Vagina (tissue), 2 donors: ENCODE measurements at regions not wholly inside any gene's neighbourhood (a gene's known extent, or its start where the extent isn't known, plus 50 kb on each side); places are given as distances from the start of the nearest gene placed in this dataset.
"Not testable (repeated sequence)": the region's sequence is repeated elsewhere in the genome, so short reads cannot be mapped to it uniquely, and the experiment has no call there.

ENCODE experiments used
- DNase-seq, 2 donors: peaks; one replicate each; pipeline ENCODE4 v3.0.0-alpha.2; 2017; ENCODE audit errors: extremely low spot score in 2 of 2
- H3K27ac ChIP-seq: fragments of 200-600 bp; sonication (generic); one replicate; pipeline ENCODE4 v1.5.1; 2019
- H3K27me3 ChIP-seq: fragments of 200-600 bp; sonication (generic); one replicate; pipeline ENCODE4 v1.5.1; 2019
- H3K36me3 ChIP-seq, 2 donors: fragments of 200-600 bp; sonication (generic); one replicate each; pipeline ENCODE4 v1.5.1; 2017 to 2019
- H3K4me1 ChIP-seq: fragments of 200-600 bp; sonication (generic); one replicate; pipeline ENCODE4 v1.5.1; 2019
- H3K4me3 ChIP-seq, 2 donors: fragments of 200-600 bp; sonication (generic); 1 replicate in 1 of 2; 2 replicates in 1 of 2; pipeline ENCODE4 v1.5.1; 2016 to 2019
- H3K9me3 ChIP-seq: fragments of 200-600 bp; sonication (generic); one replicate; pipeline ENCODE4 v1.5.1; 2019
- CTCF ChIP-seq, 3 experiments: fragments of 450-650 bp in 2 of 3; fragments of 200-600 bp in 1 of 3; sonication (generic) in 1 of 3; IDR thresholded peaks; one replicate each; pipeline ENCODE4 v1.5.1; 2017 to 2019; ENCODE audit warnings: antibody characterized with exemption in 3 of 3, mild to moderate bottlenecking in 2 of 3, moderate library complexity in 2 of 3
- POLR2A ChIP-seq, 2 donors: fragments of 450-650 bp; IDR thresholded peaks; one replicate each; pipeline ENCODE4 v1.6.1; 2017; ENCODE audit warnings: antibody characterized with exemption in 2 of 2, mild to moderate bottlenecking in 2 of 2, moderate library complexity in 2 of 2
- POLR2AphosphoS5 ChIP-seq, 2 donors: sonication (generic); formaldehyde crosslinking; IDR thresholded peaks; one replicate each; pipeline ENCODE4 v1.9.0; 2017; ENCODE audit warnings: antibody characterized with exemption in 2 of 2, mild to moderate bottlenecking in 2 of 2, low read depth in 1 of 2; ENCODE audit not compliant: insufficient read depth in 1 of 2
- intact Hi-C: fragments of 100-400 bp; cut with DNase I; formaldehyde crosslinking; loops from one replicate; pipeline ENCODE4 v1.15.1; 2023

GRCh38 chr5:7146886-7147285, 249.1 kb upstream of the ADCY2 start:
- Histone ChIP-seq H3K9me3 (no peaks in the 10 kb centered on the region), H3K36me3 (no peaks in the 10 kb centered on the region), H3K27ac (no peak overlapping the region), H3K27me3 (no peaks in the 10 kb centered on the region), H3K4me3 (no peak overlapping the region), H3K4me1 (no peaks in the 10 kb centered on the region)
- TF ChIP-seq POLR2AphosphoS5 (IDR thresholded peaks at IDR 0.05; ENCODE audit: insufficient read depth in 1 of 2, low read depth in 1 of 2) (no peak), POLR2A (IDR thresholded peaks at IDR 0.05) (no peak), CTCF (IDR thresholded peaks at IDR 0.05) (no peak)
- no peak for DNase-seq
- intact Hi-C loops: no loop called here

- Histone ChIP-seq H3K27me3 (no peaks in the 10 kb centered on the region), H3K4me1 (no peaks in the 10 kb centered on the region), H3K27ac (no peak overlapping the region), H3K36me3 (no peaks in the 10 kb centered on the region), H3K4me3 (no peak overlapping the region), H3K9me3 (no peaks in the 10 kb centered on the region)
- TF ChIP-seq POLR2AphosphoS5 (IDR thresholded peaks at IDR 0.05; ENCODE audit: insufficient read depth in 1 of 2, low read depth in 1 of 2): no peak
- no peak for TF ChIP-seq POLR2A (IDR thresholded peaks at IDR 0.05)
- TF ChIP-seq CTCF (IDR thresholded peaks at IDR 0.05): no peak
- intact Hi-C loops: no loop called here
- no peak for DNase-seq
These were observed 238.9 kb upstream of the ADCY2 start for GRCh38 chr5:7157083-7157482.

GRCh38 chr5:7169240-7169878, 226.6 kb upstream of the ADCY2 start:
- H3K27ac ChIP-seq: no peak overlapping the region
- no peak overlapping the region for H3K4me3 ChIP-seq
- no peaks in the 10 kb centered on the region for H3K36me3 ChIP-seq
- no peaks in the 10 kb centered on the region for H3K27me3 ChIP-seq
- TF ChIP-seq POLR2AphosphoS5 (IDR thresholded peaks at IDR 0.05; ENCODE audit: insufficient read depth in 1 of 2, low read depth in 1 of 2): no peak
- no peak for TF ChIP-seq POLR2A (IDR thresholded peaks at IDR 0.05)
- TF ChIP-seq CTCF (IDR thresholded peaks at IDR 0.05): no peak
- DNase-seq: no peak
- intact Hi-C loops: no loop called here
- no peaks in the 10 kb centered on the region for H3K4me1 ChIP-seq
- no peaks in the 10 kb centered on the region for H3K9me3 ChIP-seq

GRCh38 chr5:7170785-7171184, 225.2 kb upstream of the ADCY2 start:
- DNase-seq, H3K4me1 ChIP-seq, H3K36me3 ChIP-seq, H3K27ac ChIP-seq, H3K27me3 ChIP-seq, H3K9me3 ChIP-seq, H3K4me3 ChIP-seq, intact Hi-C loops: not testable (repeated sequence)

GRCh38 chr5:7179364-7179763, 216.6 kb upstream of the ADCY2 start:
- no peaks in the 10 kb centered on the region for H3K9me3 ChIP-seq
- no peaks in the 10 kb centered on the region for H3K4me1 ChIP-seq
- no peak overlapping the region for H3K27ac ChIP-seq
- TF ChIP-seq CTCF (IDR thresholded peaks at IDR 0.05) (no peak), POLR2AphosphoS5 (IDR thresholded peaks at IDR 0.05; ENCODE audit: insufficient read depth in 1 of 2, low read depth in 1 of 2) (no peak), POLR2A (IDR thresholded peaks at IDR 0.05) (no peak)
- H3K36me3 ChIP-seq: no peaks in the 10 kb centered on the region
- intact Hi-C loops: no loop called here
- no peak overlapping the region for H3K4me3 ChIP-seq
- DNase-seq: no peak
- H3K27me3 ChIP-seq: no peaks in the 10 kb centered on the region
